HEK293T (cell line): ENCODE measurements at regions not wholly inside any gene's neighbourhood (a gene's known extent, or its start where the extent isn't known, plus 50 kb on each side); places are given as distances from the start of the nearest gene placed in this dataset.

ENCODE experiments used
- CTBP1 ChIP-seq: fragments of 450-650 bp; IDR thresholded peaks from 2 replicates; pipeline ENCODE4 v1.6.1; 2016; ENCODE audit warnings: borderline replicate concordance
- SP1 ChIP-seq: fragments of 450-650 bp; IDR thresholded peaks from 2 replicates; pipeline ENCODE4 v1.6.1; 2017

GRCh38 chr7:48760528-48761265 lies 163.7 kb upstream of the CDC14C start:
- no peak for TF ChIP-seq CTBP1
- TF ChIP-seq SP1, result no peak
